ENCODE measurements at regions not wholly inside any gene's neighbourhood (a gene's known extent, or its start where the extent isn't known, plus 50 kb on each side); places are given as distances from the start of the nearest gene placed in this dataset.

DNA sequence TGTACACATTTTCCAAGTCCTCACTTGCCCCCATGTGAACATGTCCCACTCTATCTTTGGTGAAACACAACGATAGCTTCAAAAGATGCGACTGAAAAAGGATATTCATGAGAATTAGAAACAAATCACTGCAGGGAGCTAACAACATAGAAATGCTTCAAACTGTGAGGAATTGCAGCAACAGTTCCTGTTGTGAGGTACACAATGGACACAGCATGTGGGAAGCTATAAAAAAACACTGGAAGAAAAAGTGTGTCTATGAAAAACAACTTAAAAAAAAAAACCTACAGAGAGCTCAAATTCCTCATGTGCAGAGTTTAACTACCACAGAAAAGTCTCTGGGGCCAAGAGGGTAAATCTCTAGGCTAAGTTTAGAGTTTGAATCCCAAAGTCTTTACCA, 51.6 kb upstream of the BLTP1 start:
- Mint-ChIP-seq H3K27me3 (ENCODE audit: low read depth, poor library complexity) (no peaks in the 10 kb centered on the region), H3K27ac (no peak overlapping the region), H3K9me3 (no peaks in the 10 kb centered on the region), H3K4me1 (peaks cover 9% of the 10 kb centered on the region), H3K4me3 (no peak overlapping the region), H3K36me3 (ENCODE audit: low read depth) (no peaks in the 10 kb centered on the region)
- TF ChIP-seq, protein P1, sequence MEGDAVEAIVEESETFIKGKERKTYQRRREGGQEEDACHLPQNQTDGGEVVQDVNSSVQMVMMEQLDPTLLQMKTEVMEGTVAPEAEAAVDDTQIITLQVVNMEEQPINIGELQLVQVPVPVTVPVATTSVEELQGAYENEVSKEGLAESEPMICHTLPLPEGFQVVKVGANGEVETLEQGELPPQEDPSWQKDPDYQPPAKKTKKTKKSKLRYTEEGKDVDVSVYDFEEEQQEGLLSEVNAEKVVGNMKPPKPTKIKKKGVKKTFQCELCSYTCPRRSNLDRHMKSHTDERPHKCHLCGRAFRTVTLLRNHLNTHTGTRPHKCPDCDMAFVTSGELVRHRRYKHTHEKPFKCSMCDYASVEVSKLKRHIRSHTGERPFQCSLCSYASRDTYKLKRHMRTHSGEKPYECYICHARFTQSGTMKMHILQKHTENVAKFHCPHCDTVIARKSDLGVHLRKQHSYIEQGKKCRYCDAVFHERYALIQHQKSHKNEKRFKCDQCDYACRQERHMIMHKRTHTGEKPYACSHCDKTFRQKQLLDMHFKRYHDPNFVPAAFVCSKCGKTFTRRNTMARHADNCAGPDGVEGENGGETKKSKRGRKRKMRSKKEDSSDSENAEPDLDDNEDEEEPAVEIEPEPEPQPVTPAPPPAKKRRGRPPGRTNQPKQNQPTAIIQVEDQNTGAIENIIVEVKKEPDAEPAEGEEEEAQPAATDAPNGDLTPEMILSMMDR (IDR thresholded peaks at IDR 0.05), result no peak
- no peak for DNase-seq

DNA sequence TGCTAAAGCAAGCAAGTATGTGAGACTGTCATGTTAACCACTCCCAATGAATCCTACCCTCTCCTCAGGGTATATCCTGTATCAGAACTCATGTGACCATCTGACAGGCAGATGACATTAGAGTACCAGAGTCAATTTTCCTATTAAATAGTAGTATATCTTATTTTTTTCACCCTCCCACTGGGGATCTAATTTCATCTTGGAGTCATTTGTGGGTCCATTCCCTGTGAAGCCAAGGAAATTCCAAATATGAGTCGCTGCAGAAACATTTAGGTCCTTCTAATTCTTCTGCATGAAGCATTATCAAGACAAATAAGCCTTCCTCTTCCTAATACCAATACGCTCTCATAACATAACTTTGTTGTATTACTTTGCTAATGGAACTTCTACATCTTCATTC, 52.2 kb upstream of the BLTP1 start:
- Mint-ChIP-seq H3K4me3 (no peak overlapping the region), H3K27ac (no peak overlapping the region), H3K36me3 (ENCODE audit: low read depth) (no peaks in the 10 kb centered on the region), H3K9me3 (no peaks in the 10 kb centered on the region), H3K4me1 (peaks cover 9% of the 10 kb centered on the region), H3K27me3 (ENCODE audit: low read depth, poor library complexity) (no peaks in the 10 kb centered on the region)
- TF ChIP-seq, protein P1 (IDR thresholded peaks at IDR 0.05), result no peak
- DNase-seq, result no peak

DNA sequence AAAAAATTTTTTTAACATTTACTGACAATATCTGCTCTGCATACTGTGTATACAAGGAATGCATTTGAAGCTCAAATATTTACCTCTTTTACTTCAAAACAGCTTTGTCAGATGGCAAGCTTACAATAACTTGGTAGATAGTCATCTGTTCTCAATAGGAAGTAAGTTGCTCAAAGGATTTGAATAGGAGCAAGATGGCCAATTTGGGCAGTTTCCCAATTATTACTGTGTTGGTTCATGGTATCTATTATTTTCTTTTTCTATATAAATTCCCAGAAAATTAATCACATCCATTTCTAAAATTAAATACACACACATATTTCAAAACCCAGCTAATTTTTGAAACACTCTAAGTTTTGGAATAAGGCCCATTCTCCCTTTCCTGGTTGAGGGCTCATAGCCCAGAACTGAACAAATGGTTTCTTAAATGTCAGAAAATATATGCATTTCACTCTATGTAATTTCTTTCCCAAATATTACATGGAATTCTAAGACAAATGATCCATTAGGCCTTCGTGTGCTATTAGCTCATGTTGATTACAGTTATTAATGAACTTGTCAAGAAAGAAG, 60.2 kb upstream of the BLTP1 start:
- H3K4me3 Mint-ChIP-seq, result no peak overlapping the region
- H3K27ac Mint-ChIP-seq, result no peak overlapping the region
- peaks cover under 1% of the 10 kb centered on the region for H3K4me1 Mint-ChIP-seq
- TF ChIP-seq, protein P1 (IDR thresholded peaks at IDR 0.05), result no peak
- no peak for DNase-seq
- peaks cover 4% of the 10 kb centered on the region for H3K27me3 Mint-ChIP-seq (ENCODE audit: low read depth, poor library complexity)
- H3K9me3 Mint-ChIP-seq, result peaks cover 3% of the 10 kb centered on the region
- H3K36me3 Mint-ChIP-seq (ENCODE audit: low read depth), result no peaks in the 10 kb centered on the region

DNA sequence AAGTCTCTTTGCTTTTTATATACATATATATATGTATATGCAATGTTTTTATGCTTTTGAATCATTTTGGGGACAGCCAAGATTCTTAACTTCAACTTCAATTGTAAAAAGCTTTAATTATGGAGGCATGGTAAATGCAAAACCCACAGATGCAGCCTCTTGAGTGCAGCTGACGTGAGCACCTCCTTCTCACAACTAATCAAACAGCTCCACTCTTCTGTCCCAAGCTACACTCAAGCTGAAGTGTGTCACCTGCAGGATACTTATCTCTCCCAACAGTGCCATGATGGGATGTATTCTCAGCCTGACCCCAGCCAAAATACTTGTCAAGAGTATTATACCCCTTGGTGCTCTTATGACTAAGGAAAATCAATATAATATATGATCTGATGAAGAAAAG, 60.7 kb upstream of the BLTP1 start:
- Mint-ChIP-seq H3K36me3 (ENCODE audit: low read depth) (no peaks in the 10 kb centered on the region), H3K27ac (no peak overlapping the region), H3K9me3 (peaks cover 3% of the 10 kb centered on the region), H3K4me1 (peaks cover 6% of the 10 kb centered on the region), H3K27me3 (ENCODE audit: low read depth, poor library complexity) (peaks cover 4% of the 10 kb centered on the region), H3K4me3 (no peak overlapping the region)
- TF ChIP-seq, protein P1 (IDR thresholded peaks at IDR 0.05), result no peak
- no peak for DNase-seq

DNA sequence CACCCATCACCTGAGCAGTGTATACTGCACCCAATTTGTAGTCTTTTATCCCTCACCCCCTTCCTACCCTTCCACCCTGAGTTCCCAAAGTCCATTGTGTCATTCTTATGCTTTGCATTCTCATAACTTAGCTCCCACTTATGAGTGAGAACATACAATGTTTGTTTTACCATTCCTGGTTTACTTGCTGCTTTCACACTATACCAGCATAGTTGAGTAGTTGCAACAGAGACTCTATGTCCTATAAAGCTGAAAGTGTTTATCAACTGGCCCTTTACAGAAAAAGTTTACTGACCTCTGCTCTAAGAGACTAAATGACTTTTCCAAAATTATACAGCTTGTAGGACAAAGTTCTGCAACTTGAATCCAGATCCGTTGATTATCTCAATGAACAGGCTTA, 61.1 kb upstream of the BLTP1 start:
- H3K27ac Mint-ChIP-seq, result no peak overlapping the region
- no peak for DNase-seq
- peaks cover 3% of the 10 kb centered on the region for H3K9me3 Mint-ChIP-seq
- no peak overlapping the region for H3K4me3 Mint-ChIP-seq
- H3K27me3 Mint-ChIP-seq (ENCODE audit: low read depth, poor library complexity), result peaks cover 4% of the 10 kb centered on the region
- H3K4me1 Mint-ChIP-seq, result peaks cover 9% of the 10 kb centered on the region
- H3K36me3 Mint-ChIP-seq (ENCODE audit: low read depth), result no peaks in the 10 kb centered on the region
- TF ChIP-seq, protein P1 (IDR thresholded peaks at IDR 0.05), result no peak

DNA sequence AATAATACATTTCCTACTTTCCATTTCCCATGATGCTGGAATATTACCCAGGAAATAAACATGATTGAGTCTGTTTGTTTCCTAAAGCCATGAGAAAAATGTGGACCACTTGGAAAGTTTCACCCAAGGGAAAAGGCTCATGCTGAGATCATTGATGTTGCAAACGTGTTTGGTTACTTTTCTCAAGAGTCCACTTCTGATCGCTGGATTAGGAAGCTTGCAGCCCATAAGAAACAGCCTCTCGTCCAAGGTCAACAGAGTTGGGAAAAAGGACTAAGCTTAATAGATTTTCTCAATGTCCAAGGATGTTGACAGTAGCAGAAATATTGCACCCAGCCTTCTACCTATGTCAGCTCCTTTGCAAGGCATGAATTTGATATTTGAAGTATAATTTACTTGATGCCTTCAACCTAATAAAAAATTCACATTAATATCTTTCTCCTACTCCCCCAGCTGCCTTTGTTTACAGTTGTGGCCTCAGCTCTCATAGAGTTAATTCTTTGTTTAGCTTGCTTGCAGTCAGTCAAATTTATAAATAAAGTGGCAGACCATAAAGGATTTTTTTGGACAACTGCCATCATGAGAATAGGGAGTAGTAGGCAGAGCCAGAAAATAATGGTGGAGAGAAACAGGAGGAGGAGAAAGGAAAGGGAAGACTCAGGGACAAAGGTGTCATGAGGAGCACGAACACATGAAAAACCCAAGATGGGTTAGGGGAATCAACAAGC, 65.6 kb upstream of the BLTP1 start:
- H3K36me3 Mint-ChIP-seq (ENCODE audit: low read depth), result no peaks in the 10 kb centered on the region
- TF ChIP-seq, protein P1 (IDR thresholded peaks at IDR 0.05), result no peak
- no peak overlapping the region for H3K4me3 Mint-ChIP-seq
- H3K27ac Mint-ChIP-seq, result no peak overlapping the region
- H3K4me1 Mint-ChIP-seq, result peaks cover 9% of the 10 kb centered on the region
- peaks cover 7% of the 10 kb centered on the region for H3K27me3 Mint-ChIP-seq (ENCODE audit: low read depth, poor library complexity)
- H3K9me3 Mint-ChIP-seq, result peaks cover 5% of the 10 kb centered on the region
- DNase-seq, result no peak
